NCI-H446 treated with DMSO at 0.1 percent for 48 hours (cell line): ENCODE measurements at regions not wholly inside any gene's neighbourhood (a gene's known extent, or its start where the extent isn't known, plus 50 kb on each side); places are given as distances from the start of the nearest gene placed in this dataset.

Experiments used
- DNase-seq: peaks from one replicate; lab custom pipeline; 2025; lab: John Stamatoyannopoulos, UW

- DNase-seq, result no peak
Observed at GRCh38 chr1:218991089-218991488, 182.6 kb upstream of the LYPLAL1 start.

DNA sequence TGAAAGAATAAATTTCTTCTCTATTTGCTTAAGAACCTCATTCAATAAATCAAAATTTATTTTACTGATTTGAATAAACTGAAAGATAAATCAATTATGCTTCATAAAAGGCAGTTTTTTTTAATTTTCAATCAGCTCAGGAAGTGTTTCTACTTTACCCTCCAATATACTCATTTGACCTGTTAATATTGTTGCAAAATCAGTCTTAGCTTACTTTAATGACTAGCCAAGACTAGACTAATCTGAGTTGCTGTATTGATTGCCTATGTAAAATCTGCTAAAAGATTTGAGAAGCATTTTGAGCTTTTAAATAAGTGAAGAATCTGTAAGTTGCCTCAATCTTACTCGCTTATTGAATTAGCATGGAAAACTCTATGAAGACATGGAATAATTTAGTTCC, 179.1 kb upstream of the LYPLAL1 start:
- DNase-seq, result no peak

DNA sequence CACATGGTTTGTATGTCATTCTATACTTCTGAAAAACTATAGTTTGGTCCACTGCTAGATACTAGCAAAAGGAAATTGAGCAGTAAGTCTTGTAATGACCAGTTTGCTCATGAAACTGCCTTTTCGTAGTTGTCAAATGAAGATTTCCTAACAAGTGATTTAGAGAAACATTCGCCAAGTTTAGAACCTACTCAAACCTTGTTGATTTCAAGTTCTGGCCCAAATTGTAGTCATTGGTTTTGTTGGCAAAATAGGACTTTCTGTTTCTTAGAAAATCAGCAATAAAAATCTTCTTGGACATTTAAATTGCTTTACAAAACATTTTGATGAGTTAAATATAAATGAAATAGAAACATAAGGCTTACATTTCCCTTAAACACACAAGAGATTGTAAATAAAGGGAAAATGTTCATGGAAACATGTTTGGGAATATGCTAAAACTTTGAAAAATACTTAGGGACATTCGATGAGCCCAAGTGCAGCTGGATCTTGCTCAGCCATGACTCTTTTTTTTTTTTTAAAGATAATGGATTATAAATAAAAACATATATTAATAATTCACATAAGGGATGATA, 178.5 kb upstream of the LYPLAL1 start:
- DNase-seq, result no peak

DNA sequence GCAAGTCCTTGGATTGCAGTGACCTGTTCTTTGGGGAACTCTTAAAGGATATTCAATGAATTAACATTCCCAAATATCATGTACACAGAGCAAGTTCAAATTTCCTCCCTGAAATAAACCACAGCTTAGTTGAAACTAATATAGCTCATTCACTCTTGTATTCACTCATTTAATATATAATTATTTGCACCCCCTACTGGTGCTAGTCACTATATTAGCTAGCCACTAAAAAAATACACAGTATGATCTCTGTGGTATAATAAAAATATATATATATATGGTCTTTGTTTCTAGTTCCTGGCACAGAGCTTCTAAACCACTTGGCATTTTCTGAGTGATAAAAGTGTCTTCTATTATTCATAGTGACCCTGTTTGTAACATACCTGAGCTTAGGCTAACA, 177.3 kb upstream of the LYPLAL1 start:
- no peak for DNase-seq

DNA sequence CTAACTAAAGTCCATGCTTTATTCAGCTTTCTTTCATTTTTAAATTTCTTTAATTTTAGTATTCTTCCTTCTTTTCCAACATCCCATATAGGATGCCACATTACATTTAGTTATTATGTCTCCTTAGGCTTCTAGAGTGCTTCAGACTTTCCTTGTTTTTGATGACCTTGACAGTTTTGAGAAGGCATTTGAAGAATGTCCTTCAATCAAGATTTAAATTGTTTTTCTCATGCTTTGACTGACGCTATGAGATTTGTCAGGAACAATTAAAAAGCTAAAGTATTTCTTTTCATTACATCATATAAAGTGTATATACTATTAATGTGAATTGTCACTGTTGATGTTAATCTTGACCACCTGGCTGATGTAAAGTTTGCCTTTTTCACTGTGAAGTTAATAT, 173.7 kb upstream of the LYPLAL1 start:
- no peak for DNase-seq

GRCh38 chr1:219000631-219001030, 173.0 kb upstream of the LYPLAL1 start:
- DNase-seq, result no peak

GRCh38 chr1:219010720-219011119, 163.0 kb upstream of the LYPLAL1 start:
- DNase-seq, result no peak

GRCh38 chr1:219020386-219020785, 153.3 kb upstream of the LYPLAL1 start:
- DNase-seq, result no peak

DNA sequence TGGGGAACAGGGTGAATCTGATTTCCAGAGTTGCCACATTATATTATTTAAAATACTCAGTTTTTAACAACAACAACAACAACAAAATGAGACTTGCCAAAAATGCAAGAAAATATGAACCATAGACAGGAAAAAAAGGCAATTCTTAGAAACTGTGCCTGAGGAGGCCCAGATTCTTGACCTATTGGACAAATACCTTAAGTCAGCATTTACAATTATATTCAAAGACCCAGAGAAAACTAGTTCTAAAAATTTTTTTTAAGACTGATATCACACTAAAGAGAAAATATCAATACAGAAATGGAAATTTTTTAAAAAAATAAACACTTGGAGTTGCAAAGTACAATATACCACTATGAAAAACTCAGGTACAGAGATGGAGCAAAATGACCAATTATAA, 152.8 kb upstream of the LYPLAL1 start:
- DNase-seq, result no peak

GRCh38 chr1:219027146-219027673, 146.5 kb upstream of the LYPLAL1 start:
- DNase-seq, result no peak

GRCh38 chr1:219031809-219032208, 141.9 kb upstream of the LYPLAL1 start:
- no peak for DNase-seq

DNA sequence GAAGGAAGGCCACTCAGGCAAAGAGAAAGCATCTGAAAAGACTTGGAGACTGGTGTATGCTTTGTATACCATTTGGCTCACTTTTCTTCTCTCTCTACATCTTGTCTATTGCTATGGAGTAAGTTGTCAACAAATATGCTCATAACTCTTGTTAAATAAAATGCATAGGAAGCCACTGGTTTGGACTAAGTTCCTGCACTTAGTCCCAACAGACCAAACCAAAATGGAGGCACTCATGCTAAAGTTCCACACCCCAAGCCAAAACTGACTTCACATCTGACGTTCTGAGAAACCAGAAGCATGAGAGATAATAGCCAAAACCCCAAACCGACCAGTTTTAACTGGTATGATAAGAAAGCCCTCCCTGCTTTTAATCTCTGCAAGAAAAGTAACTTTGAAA, 135.3 kb upstream of the LYPLAL1 start:
- no peak for DNase-seq

GRCh38 chr1:219039017-219039681, 134.5 kb upstream of the LYPLAL1 start:
- DNase-seq, result no peak

DNA sequence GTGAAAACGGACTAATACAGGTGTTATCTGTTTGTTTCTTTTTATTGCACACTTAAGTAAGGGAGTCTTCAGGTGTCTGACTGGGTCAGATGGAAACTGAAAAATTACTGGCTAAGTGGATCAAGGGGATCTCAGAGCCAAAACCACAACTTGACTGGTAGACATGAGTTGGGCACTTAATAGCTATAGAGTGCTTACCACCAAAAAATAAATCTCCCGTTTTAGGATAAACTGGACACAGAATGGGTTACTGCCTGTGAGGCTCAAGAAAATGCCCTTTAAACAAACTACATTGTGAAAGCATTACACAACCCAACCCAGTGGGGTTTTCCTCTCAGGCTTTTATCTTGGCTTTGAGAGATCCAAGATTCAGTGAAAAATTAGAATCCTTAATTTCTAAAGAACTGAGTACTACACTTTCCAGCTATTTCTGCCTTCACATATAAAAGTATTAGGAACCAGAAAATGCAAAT, 134.0 kb upstream of the LYPLAL1 start:
- DNase-seq, result no peak

- no peak for DNase-seq
Observed at GRCh38 chr1:219040291-219040690, 133.4 kb upstream of the LYPLAL1 start.

DNA sequence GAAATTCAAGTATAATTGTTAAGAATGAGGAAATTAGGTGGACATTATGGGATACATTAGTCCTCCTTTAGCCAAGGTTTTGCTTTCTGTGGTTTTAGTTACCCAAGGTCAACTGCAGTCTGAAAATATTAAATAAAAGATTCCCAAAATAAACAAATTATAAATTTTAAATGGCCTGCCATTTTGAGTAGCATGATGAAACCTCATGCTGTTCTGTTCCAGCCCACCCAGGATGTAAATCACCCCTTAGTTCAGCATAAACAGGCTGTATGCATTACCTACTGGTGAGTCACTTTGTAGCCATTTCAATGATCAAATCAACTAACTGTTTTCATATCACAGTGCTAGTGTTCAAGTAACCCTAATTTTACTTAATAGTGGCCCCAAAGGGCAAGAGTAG, 132.5 kb upstream of the LYPLAL1 start:
- DNase-seq, result no peak

DNA sequence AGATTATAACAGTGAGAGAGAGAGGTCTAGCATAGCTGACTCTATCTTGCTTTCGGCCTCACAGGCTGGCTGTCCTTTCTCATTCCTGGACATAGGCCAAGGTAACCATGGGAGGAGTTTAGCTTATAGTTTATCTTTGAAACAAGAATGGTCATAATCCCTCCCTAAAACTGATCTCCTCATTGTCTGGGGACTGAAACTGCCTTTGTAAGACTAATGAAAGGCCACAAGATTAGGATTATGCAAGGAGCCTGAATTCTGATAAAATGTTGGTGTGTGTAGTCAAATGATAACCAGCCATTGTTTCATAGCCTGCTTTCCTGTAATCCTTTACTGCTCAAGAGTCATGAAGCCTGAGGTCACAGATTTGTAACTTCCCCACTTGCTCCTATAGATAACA, 131.9 kb upstream of the LYPLAL1 start:
- no peak for DNase-seq

- no peak for DNase-seq
Observed at GRCh38 chr1:219042769-219043168, 130.9 kb upstream of the LYPLAL1 start.

- DNase-seq, result no peak
Observed at GRCh38 chr1:219045246-219045645, 128.4 kb upstream of the LYPLAL1 start.

- no peak for DNase-seq
Observed at GRCh38 chr1:219049501-219049900, 124.2 kb upstream of the LYPLAL1 start.

DNA sequence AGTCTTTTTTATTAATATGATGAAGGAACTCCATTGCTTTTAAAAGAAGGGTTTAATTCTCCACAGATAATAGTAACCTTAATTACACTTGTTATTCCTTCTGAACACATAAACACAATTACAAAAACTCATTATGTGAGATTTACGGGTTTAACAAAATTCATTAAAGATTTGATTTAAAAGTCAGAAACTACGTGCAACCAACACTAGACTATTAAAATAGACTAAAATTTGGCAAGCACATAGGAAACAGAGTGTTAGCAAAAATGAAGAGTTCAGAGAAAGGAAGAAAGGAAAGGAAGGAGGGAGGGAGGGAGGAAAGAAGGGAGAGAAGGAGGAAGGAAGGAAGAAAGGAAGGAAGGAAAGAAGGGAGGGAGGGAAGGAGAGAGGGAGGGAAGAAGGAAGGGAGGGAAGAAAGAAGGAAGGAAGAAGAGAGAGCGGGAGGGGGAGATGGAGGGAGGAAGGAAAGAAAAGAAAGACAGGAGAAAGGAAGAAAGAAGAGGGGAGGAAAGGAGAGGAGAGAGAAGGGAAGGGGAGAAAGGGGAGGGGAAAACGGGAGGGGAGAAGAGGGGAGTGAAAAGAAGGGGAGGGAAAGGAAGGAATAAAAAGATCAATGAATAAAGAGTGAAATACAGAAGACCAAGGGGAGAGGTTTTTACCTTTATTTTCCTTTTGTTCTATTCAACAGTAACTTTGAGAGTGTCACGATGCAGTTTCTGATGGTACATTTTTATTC, 123.4 kb upstream of the LYPLAL1 start:
- no peak for DNase-seq

- no peak for DNase-seq
Observed at GRCh38 chr1:219050822-219051125, 122.9 kb upstream of the LYPLAL1 start.

GRCh38 chr1:219051547-219051946, 122.1 kb upstream of the LYPLAL1 start:
- DNase-seq, result no peak
